Uterus (tissue), 2 donors: ENCODE measurements at regions not wholly inside any gene's neighbourhood (a gene's known extent, or its start where the extent isn't known, plus 50 kb on each side); places are given as distances from the start of the nearest gene placed in this dataset.

Experiments
- CTCF ChIP-seq, 4 experiments: fragments of 200-600 bp in 2 of 4; fragments of 450-650 bp in 2 of 4; sonication (generic) in 2 of 4; IDR thresholded peaks; one replicate each; pipeline ENCODE4 v1.5.1; 2016 to 2019; ENCODE audit warnings: antibody characterized with exemption in 4 of 4, mild to moderate bottlenecking in 2 of 4, moderate library complexity in 1 of 4
- POLR2A ChIP-seq, 2 donors: fragments of 450-650 bp; IDR thresholded peaks; one replicate each; pipeline ENCODE4 v1.6.1; 2016; ENCODE audit warnings: antibody characterized with exemption in 2 of 2, mild to moderate bottlenecking in 1 of 2, moderate library complexity in 1 of 2

GRCh38 chr18:5770176-5770575 lies 125.1 kb downstream of the TMEM200C start:
- TF ChIP-seq CTCF (IDR thresholded peaks at IDR 0.05), result no peak
- TF ChIP-seq POLR2A (IDR thresholded peaks at IDR 0.05), result no peak
